Neural cell (in vitro differentiated cells): ENCODE measurements at regions not wholly inside any gene's neighbourhood (a gene's known extent, or its start where the extent isn't known, plus 50 kb on each side); places are given as distances from the start of the nearest gene placed in this dataset.

ENCODE experiments used
- CTCF ChIP-seq: fragments of 450-650 bp; IDR thresholded peaks from 2 replicates; pipeline ENCODE4 v1.5.1; 2014; ENCODE audit warnings: antibody characterized with exemption, mild to moderate bottlenecking, moderate library complexity; ENCODE audit not compliant: poor library complexity, severe bottlenecking
- EZH2 ChIP-seq: fragments of 200-600, 300-800 bp; shearing (Covaris generic), sonication (generic); IDR thresholded peaks from 2 replicates; pipeline ENCODE4 v1.6.1; 2014; ENCODE audit warnings: antibody characterized with exemption, low read length, borderline replicate concordance, mild to moderate bottlenecking; ENCODE audit not compliant: insufficient read depth, poor library complexity, severe bottlenecking
- MXI1 ChIP-seq: fragments of 450-650 bp; conservative IDR thresholded peaks from 2 replicates; pipeline ENCODE4 v1.6.1; 2014; ENCODE audit warnings: antibody characterized with exemption, mild to moderate bottlenecking; ENCODE audit not compliant: poor library complexity, severe bottlenecking
- POLR2AphosphoS5 ChIP-seq: IDR thresholded peaks from 2 replicates; pipeline ENCODE4 v1.6.1; 2012
- RAD21 ChIP-seq: fragments of 450-650 bp; conservative IDR thresholded peaks from 2 replicates; pipeline ENCODE4 v1.6.1; 2014; ENCODE audit warnings: antibody characterized with exemption, mild to moderate bottlenecking, moderate library complexity

GRCh38 chr3:124174910-124175874 is 183.3 kb upstream of the ROPN1 start:
- TF ChIP-seq CTCF (no peak), POLR2AphosphoS5 (no peak), EZH2 (no peak), MXI1 (no peak), RAD21 (no peak)
